ENCODE measurements at regions not wholly inside any gene's neighbourhood (a gene's known extent, or its start where the extent isn't known, plus 50 kb on each side); places are given as distances from the start of the nearest gene placed in this dataset.

DNA sequence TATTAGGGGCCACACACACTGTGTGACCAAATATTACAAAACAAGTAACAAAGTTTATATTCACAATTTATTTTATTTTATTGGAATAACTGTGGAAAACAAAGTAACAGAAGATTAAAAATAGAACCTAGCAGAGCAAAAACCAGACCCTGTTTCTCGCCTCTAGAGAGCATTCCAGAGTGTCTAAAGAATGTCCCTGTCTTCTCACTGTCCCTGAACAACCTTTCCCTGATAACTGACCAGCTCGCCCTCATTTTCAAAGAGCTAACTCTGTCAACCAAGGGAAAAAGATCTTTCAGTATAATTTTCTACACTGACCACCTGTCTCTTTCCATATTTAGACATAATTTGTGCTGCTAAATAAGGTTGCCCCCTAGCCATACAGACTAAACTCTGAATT, 646.9 kb downstream of the USP25 start:
- TF ChIP-seq EZH2 (IDR thresholded peaks at IDR 0.05) (no peak), POLR2AphosphoS5 (IDR thresholded peaks at IDR 0.05; ENCODE audit: borderline replicate concordance, low read depth, low read length) (no peak)

Data from SK-N-MC (cell line).